ENCODE measurements at regions not wholly inside any gene's neighbourhood (a gene's known extent, or its start where the extent isn't known, plus 50 kb on each side); places are given as distances from the start of the nearest gene placed in this dataset.

DNA sequence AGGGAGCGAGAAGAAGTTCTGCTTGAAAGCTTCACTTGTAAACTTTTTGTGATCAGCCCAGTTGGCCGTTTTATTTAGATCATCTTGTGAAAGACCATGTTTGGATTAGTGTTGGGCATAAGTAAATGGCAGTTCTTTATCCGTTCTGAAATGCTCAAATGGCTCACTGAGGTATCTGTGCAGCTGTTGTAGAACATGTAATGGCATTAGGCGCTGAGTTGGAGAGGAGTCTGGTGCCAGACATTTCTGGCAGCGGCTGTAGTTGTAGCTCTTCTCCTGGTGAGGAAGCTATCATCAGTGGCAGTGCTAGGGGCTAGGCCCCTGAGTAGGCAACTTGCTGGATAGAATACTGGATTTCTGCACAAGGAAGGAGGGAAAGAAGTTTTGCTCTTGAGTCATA, 321.6 kb downstream of the LMO4 start:
- H3K36me3 ChIP-seq: no peaks in the 10 kb centered on the region
- no peaks in the 10 kb centered on the region for H3K27me3 ChIP-seq
- WGBS, 2 donors (ENCODE audit: low coverage in 1 of 2): 88% methylated on average over 5 of the region's 5 CpGs; no CpG with 5 or more reads in 1 of the 2 donors
- no peak for DNase-seq
- intact Hi-C loops (cut with DNase I; ENCODE audit: low total_unique reads): no loop called here
- no peaks in the 10 kb centered on the region for H3K4me1 ChIP-seq
- no peak overlapping the region for H3K4me3 ChIP-seq
- no peak for TF ChIP-seq POLR2A (IDR thresholded peaks at IDR 0.05)
- TF ChIP-seq, protein P1, sequence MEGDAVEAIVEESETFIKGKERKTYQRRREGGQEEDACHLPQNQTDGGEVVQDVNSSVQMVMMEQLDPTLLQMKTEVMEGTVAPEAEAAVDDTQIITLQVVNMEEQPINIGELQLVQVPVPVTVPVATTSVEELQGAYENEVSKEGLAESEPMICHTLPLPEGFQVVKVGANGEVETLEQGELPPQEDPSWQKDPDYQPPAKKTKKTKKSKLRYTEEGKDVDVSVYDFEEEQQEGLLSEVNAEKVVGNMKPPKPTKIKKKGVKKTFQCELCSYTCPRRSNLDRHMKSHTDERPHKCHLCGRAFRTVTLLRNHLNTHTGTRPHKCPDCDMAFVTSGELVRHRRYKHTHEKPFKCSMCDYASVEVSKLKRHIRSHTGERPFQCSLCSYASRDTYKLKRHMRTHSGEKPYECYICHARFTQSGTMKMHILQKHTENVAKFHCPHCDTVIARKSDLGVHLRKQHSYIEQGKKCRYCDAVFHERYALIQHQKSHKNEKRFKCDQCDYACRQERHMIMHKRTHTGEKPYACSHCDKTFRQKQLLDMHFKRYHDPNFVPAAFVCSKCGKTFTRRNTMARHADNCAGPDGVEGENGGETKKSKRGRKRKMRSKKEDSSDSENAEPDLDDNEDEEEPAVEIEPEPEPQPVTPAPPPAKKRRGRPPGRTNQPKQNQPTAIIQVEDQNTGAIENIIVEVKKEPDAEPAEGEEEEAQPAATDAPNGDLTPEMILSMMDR (IDR thresholded peaks at IDR 0.05): no peak
- no peak for TF ChIP-seq POLR2AphosphoS5 (IDR thresholded peaks at IDR 0.05)
- TF ChIP-seq EP300 (IDR thresholded peaks at IDR 0.05; ENCODE audit: low read depth): no peak
- H3K9me3 ChIP-seq: no peaks in the 10 kb centered on the region
- no peak overlapping the region for H3K27ac ChIP-seq
- in situ Hi-C loops (cut with MboI; ENCODE audit: low pct_ligation_motif_present in 1 of 4, low pct_unique_long_range_greater_than_20kb in 1 of 4, low sequenced_read_pairs in 3 of 4): no loop called here

DNA sequence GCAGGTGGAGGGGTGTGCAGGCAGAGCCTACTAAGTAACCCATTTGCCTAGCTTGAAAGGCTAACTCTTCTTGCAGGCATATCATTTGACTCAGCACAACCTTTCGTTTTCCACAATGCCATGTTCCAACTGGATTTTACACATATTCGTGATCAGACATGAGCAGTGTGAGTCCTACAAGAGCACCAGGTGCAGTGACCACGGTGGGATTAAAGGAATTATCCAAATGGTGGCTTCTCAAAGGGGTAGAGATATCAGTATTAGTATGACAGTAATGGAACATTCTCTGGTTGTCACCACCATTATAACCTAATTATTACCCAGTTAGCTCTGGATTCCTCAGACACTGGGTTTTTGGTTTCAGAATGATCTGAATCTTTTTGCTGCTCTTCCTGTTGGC, 323.5 kb downstream of the LMO4 start:
- no peak for DNase-seq
- no peaks in the 10 kb centered on the region for H3K4me1 ChIP-seq
- in situ Hi-C loops (cut with MboI; ENCODE audit: low pct_ligation_motif_present in 1 of 4, low pct_unique_long_range_greater_than_20kb in 1 of 4, low sequenced_read_pairs in 3 of 4) (no loop called here), intact Hi-C loops (cut with DNase I; ENCODE audit: low total_unique reads) (no loop called here)
- no peaks in the 10 kb centered on the region for H3K36me3 ChIP-seq
- no peak for TF ChIP-seq POLR2A (IDR thresholded peaks at IDR 0.05)
- H3K27ac ChIP-seq: no peak overlapping the region
- 79 to 91% methylated on average over 3 of the region's 3 CpGs for whole genome bisulfite sequencing, 2 donors (ENCODE audit: low coverage in 1 of 2)
- H3K4me3 ChIP-seq: no peak overlapping the region
- no peaks in the 10 kb centered on the region for H3K27me3 ChIP-seq
- H3K9me3 ChIP-seq: no peaks in the 10 kb centered on the region

DNA sequence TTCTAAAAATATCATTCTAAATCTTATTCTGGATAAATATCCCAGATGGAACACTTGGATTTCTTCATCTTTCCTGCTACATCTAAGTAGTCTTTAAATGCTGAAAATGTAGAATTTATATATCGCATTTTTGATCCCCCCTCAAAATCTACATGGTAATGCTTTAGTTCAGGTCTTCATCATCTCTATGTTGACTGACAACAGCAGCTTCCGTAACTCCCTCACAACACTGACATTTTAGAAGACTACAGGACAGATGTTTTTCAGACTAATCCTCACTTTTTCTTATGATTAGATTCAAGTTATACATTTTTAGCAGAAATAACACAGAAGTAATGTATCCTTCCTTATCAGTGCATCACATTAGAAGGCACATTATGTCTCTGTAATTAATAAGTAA, 336.5 kb downstream of the LMO4 start:
- H3K27me3 ChIP-seq: no peaks in the 10 kb centered on the region
- no peaks in the 10 kb centered on the region for H3K36me3 ChIP-seq
- H3K9me3 ChIP-seq: no peaks in the 10 kb centered on the region
- in situ Hi-C loops (cut with MboI; ENCODE audit: low pct_ligation_motif_present in 1 of 4, low pct_unique_long_range_greater_than_20kb in 1 of 4, low sequenced_read_pairs in 3 of 4): no loop called here
- 97 to 100% methylated on average over 2 of the region's 2 CpGs for WGBS, 2 donors (ENCODE audit: low coverage in 1 of 2)
- no peak overlapping the region for H3K27ac ChIP-seq
- TF ChIP-seq EP300 (IDR thresholded peaks at IDR 0.05; ENCODE audit: low read depth) (no peak), POLR2A (IDR thresholded peaks at IDR 0.05) (no peak), POLR2AphosphoS5 (IDR thresholded peaks at IDR 0.05) (no peak)
- TF ChIP-seq, protein P1 (IDR thresholded peaks at IDR 0.05): no peak
- no peak overlapping the region for H3K4me3 ChIP-seq
- H3K4me1 ChIP-seq: peaks cover 0 to 4% (median 0%) of the 10 kb centered on the region in 4 donors
- intact Hi-C loops (cut with DNase I; ENCODE audit: low total_unique reads): no loop called here
- no peak for DNase-seq

DNA sequence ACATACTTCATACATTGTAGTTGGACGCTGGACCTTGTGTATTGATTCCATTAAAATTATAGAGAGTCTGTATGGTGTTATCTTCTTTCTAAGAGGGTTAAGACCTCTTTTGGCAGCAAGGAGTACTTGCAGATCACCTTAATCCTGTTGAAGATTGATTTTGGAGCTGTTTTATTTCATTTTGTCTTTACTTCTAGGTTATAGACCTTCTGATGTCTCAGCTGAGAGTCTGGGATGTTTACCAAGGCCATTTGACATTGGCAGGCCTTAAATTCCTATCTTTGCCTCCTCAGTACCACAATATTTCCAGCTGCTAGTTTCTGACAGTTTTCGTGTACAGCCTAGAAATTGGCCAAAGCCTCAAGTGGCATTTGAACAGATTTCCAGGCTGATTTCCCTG, 338.0 kb downstream of the LMO4 start:
- in situ Hi-C loops (cut with MboI; ENCODE audit: low pct_ligation_motif_present in 1 of 4, low pct_unique_long_range_greater_than_20kb in 1 of 4, low sequenced_read_pairs in 3 of 4): no loop called here
- Histone ChIP-seq H3K9me3 (no peaks in the 10 kb centered on the region), H3K36me3 (no peaks in the 10 kb centered on the region), H3K4me1 (peaks cover 0 to 4% (median 0%) of the 10 kb centered on the region in 4 donors), H3K4me3 (no peak overlapping the region), H3K27me3 (no peaks in the 10 kb centered on the region), H3K27ac (no peak overlapping the region)
- DNase-seq: no peak
- 80 to 92% methylated on average over 2 of the region's 2 CpGs for WGBS, 2 donors (ENCODE audit: low coverage in 1 of 2)
- TF ChIP-seq, protein P1 (IDR thresholded peaks at IDR 0.05): no peak
- no peak for TF ChIP-seq POLR2A (IDR thresholded peaks at IDR 0.05)
- TF ChIP-seq EP300 (IDR thresholded peaks at IDR 0.05; ENCODE audit: low read depth): no peak
- TF ChIP-seq POLR2AphosphoS5 (IDR thresholded peaks at IDR 0.05): no peak
- intact Hi-C loops (cut with DNase I; ENCODE audit: low total_unique reads): no loop called here

DNA sequence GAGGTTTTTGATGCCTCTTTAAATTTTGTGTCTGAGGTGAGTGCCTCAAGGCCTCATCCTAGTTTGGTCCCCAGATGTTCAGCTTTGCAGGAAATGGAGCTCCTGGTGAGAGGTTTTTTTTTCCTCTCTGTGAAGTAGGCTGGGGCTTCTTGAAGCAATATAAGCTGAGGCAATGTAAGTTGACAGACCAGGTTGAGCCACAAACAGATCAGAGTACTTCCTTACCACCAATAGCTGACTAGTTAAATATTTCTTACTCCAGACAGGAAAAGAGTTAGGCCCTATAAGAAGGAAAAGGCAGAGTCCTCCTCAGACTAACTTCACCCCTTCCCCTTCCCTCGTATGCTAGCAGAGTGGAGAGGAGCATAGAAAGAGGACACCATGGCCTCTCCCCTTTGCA, 341.0 kb downstream of the LMO4 start:
- TF ChIP-seq POLR2AphosphoS5 (IDR thresholded peaks at IDR 0.05): no peak
- TF ChIP-seq EP300 (IDR thresholded peaks at IDR 0.05; ENCODE audit: low read depth): no peak
- DNase-seq: no peak
- Histone ChIP-seq H3K36me3 (no peaks in the 10 kb centered on the region), H3K27me3 (no peaks in the 10 kb centered on the region), H3K9me3 (no peaks in the 10 kb centered on the region), H3K4me3 (no peak overlapping the region), H3K4me1 (peaks cover 0 to 4% (median 0%) of the 10 kb centered on the region in 4 donors), H3K27ac (no peak overlapping the region)
- intact Hi-C loops (cut with DNase I; ENCODE audit: low total_unique reads) (no loop called here), in situ Hi-C loops (cut with MboI; ENCODE audit: low pct_ligation_motif_present in 1 of 4, low pct_unique_long_range_greater_than_20kb in 1 of 4, low sequenced_read_pairs in 3 of 4) (no loop called here)
- WGBS, 2 donors (ENCODE audit: low coverage in 1 of 2): 55% methylated on average over 1 of the region's 1 CpG; no CpG with 5 or more reads in 1 of the 2 donors
